Inferior parietal cortex (tissue), 1 donor: ENCODE measurements at regions not wholly inside any gene's neighbourhood (a gene's known extent, or its start where the extent isn't known, plus 50 kb on each side); places are given as distances from the start of the nearest gene placed in this dataset.

Source experiments
- DNase-seq: peaks from one replicate; pipeline ENCODE4 v3.0.0-alpha.2; 2016; ENCODE audit errors: extremely low spot score

GRCh38 chr6:43968110-43968965 lies 158.9 kb downstream of the MRPL14 start:
- DNase-seq, result no peak

GRCh38 chr6:43967719-43968091 lies 159.5 kb downstream of the MRPL14 start:
- DNase-seq, result no peak

GRCh38 chr6:43966853-43967718 lies 160.2 kb downstream of the MRPL14 start:
- no peak for DNase-seq

GRCh38 chr6:43966374-43966658 lies 160.9 kb downstream of the MRPL14 start:
- no peak for DNase-seq

GRCh38 chr6:43965628-43966373 lies 161.5 kb downstream of the MRPL14 start:
- no peak for DNase-seq

GRCh38 chr6:43964659-43965570 lies 162.3 kb downstream of the MRPL14 start:
- DNase-seq, result no peak

- DNase-seq, result no peak
Observed at GRCh38 chr6:43963877-43964658, 163.2 kb downstream of the MRPL14 start.

GRCh38 chr6:43963203-43963602 lies 164.0 kb downstream of the MRPL14 start:
- DNase-seq, result no peak

- DNase-seq, result no peak
Observed at GRCh38 chr6:43962458-43962857, 164.8 kb downstream of the MRPL14 start.

GRCh38 chr6:43957273-43957672 lies 170.0 kb downstream of the MRPL14 start:
- no peak for DNase-seq

GRCh38 chr6:43956478-43956877 lies 170.8 kb downstream of the MRPL14 start:
- DNase-seq, result no peak

GRCh38 chr6:43954311-43955131 lies 172.7 kb downstream of the MRPL14 start:
- no peak for DNase-seq

- DNase-seq, result no peak
Observed at GRCh38 chr6:43953794-43954310, 173.4 kb downstream of the MRPL14 start.

- no peak for DNase-seq
Observed at GRCh38 chr6:43953256-43953655, 174.0 kb downstream of the MRPL14 start.

- DNase-seq, result no peak
Observed at GRCh38 chr6:43952746-43953145, 174.5 kb downstream of the MRPL14 start.

- no peak for DNase-seq
Observed at GRCh38 chr6:43951756-43952675, 175.2 kb downstream of the MRPL14 start.

GRCh38 chr6:43951063-43951755 lies 176.0 kb downstream of the MRPL14 start:
- no peak for DNase-seq

GRCh38 chr6:43950731-43951062 lies 176.6 kb downstream of the MRPL14 start:
- no peak for DNase-seq
